Hematopoietic multipotent progenitor cell treated with erythropoietin and hydrocortisone succinate and interleukin-3 and kit ligand, for 4 days (in vitro differentiated cells): ENCODE measurements at regions not wholly inside any gene's neighbourhood (a gene's known extent, or its start where the extent isn't known, plus 50 kb on each side); places are given as distances from the start of the nearest gene placed in this dataset.
A peak's percentile ranks its signal among the peaks of the same experiment; 100 is the strongest.

Experiments used
- DNase-seq: peaks from one replicate; pipeline ENCODE4 v3.0.0-alpha.2; 2015

GRCh38 chr9:82234160-82234943, 245.8 kb downstream of the SPATA31D1 start:
- peak; percentile 47 for DNase-seq

- DNase-seq = peak; percentile 4
Observed at GRCh38 chr9:82242285-82242963, 253.9 kb downstream of the SPATA31D1 start.

GRCh38 chr9:82247318-82247717, 258.7 kb downstream of the SPATA31D1 start:
- DNase-seq = peak; percentile 83

- DNase-seq = no peak
Observed at GRCh38 chr9:82252116-82252515, 263.5 kb downstream of the SPATA31D1 start.

GRCh38 chr9:82254646-82255367, 266.2 kb downstream of the SPATA31D1 start:
- DNase-seq = no peak

- no peak for DNase-seq
Observed at GRCh38 chr9:82255481-82256176, 267.1 kb downstream of the SPATA31D1 start.

GRCh38 chr9:82260691-82261090, 272.1 kb downstream of the SPATA31D1 start:
- no peak for DNase-seq

- DNase-seq = no peak
Observed at GRCh38 chr9:82263619-82264018, 275.0 kb downstream of the SPATA31D1 start.

GRCh38 chr9:82271106-82271561, 282.6 kb downstream of the SPATA31D1 start:
- no peak for DNase-seq

- DNase-seq = no peak
Observed at GRCh38 chr9:82273121-82273520, 284.5 kb downstream of the SPATA31D1 start.

GRCh38 chr9:82275258-82275927, 286.8 kb downstream of the SPATA31D1 start:
- DNase-seq = no peak

- no peak for DNase-seq
Observed at GRCh38 chr9:82281066-82281465, 292.5 kb downstream of the SPATA31D1 start.

- DNase-seq = no peak
Observed at GRCh38 chr9:82284758-82285157, 296.2 kb downstream of the SPATA31D1 start.

- no peak for DNase-seq
Observed at GRCh38 chr9:82295181-82295580, 306.6 kb downstream of the SPATA31D1 start.

- no peak for DNase-seq
Observed at GRCh38 chr9:82299870-82300269, 311.3 kb downstream of the SPATA31D1 start.

GRCh38 chr9:82302968-82303655, 314.5 kb downstream of the SPATA31D1 start:
- no peak for DNase-seq

GRCh38 chr9:82308836-82309235, 320.3 kb downstream of the SPATA31D1 start:
- no peak for DNase-seq

GRCh38 chr9:82313697-82314096, 325.1 kb downstream of the SPATA31D1 start:
- DNase-seq = no peak

- no peak for DNase-seq
Observed at GRCh38 chr9:82320566-82320965, 332.0 kb downstream of the SPATA31D1 start.

GRCh38 chr9:82325907-82326306, 337.3 kb downstream of the SPATA31D1 start:
- no peak for DNase-seq

GRCh38 chr9:82327641-82328040, 339.1 kb downstream of the SPATA31D1 start:
- no peak for DNase-seq

- DNase-seq = no peak
Observed at GRCh38 chr9:82331079-82331478, 342.5 kb downstream of the SPATA31D1 start.
